Caco-2 (cell line): ENCODE measurements at regions not wholly inside any gene's neighbourhood (a gene's known extent, or its start where the extent isn't known, plus 50 kb on each side); places are given as distances from the start of the nearest gene placed in this dataset.
"Not testable (repeated sequence)": the region's sequence is repeated elsewhere in the genome, so short reads cannot be mapped to it uniquely, and the experiment has no call there.

Experiments
- BruUV-seq: library from RNA; stranded (reverse); fragments of 400-500 nt; replicated peaks from 2 replicates; lab custom pipeline; 2021; lab: Mats Ljungman, UMichigan
- CTCF ChIA-PET: fragments of 300-600 bp; sonication (Branson Sonifier 250); formaldehyde crosslinking; loops from one replicate; lab custom pipeline; 2022; ENCODE audit warnings: antibody characterized with exemption; lab: Charles Lee
- POLR2A ChIA-PET: fragments of 300-600 bp; sonication (Branson Sonifier 250); formaldehyde crosslinking; loops from one replicate; lab custom pipeline; 2022; ENCODE audit warnings: antibody characterized with exemption; lab: Charles Lee
- DNase-seq, 2 experiments: peaks; one replicate each; pipeline versions ENCODE4 v3.0.0 to v3.0.0-alpha.2; 2020 to 2022
- H3K27me3 ChIP-seq: replicated peaks from 2 replicates; pipeline ENCODE4 v1.6.0; 2011; ENCODE audit warnings: low read length; ENCODE audit not compliant: control insufficient read depth, insufficient read depth
- H3K36me3 ChIP-seq: 2 replicates; pipeline ENCODE4 v1.5.1; 2011; ENCODE audit warnings: low read length; ENCODE audit not compliant: control insufficient read depth, insufficient read depth
- H3K4me1 ChIP-seq: fragments of 250-450 bp; sonication (Bioruptor Pico); 2 replicates; pipeline ENCODE4 v1.5.1; 2020; ENCODE audit warnings: mild to moderate bottlenecking
- H3K4me3 ChIP-seq: 2 replicates; pipeline ENCODE4 v1.5.1; 2011; ENCODE audit warnings: low read depth, mild to moderate bottlenecking, control low read depth, low read length
- H3K9me3 ChIP-seq: fragments of 250-450 bp; sonication (Bioruptor Pico); 2 replicates; pipeline ENCODE4 v1.5.1; 2020; ENCODE audit warnings: mild to moderate bottlenecking, moderate library complexity
- H3K27ac Mint-ChIP-seq: one replicate; pipeline ENCODE4 v1.8.0; 2022; ENCODE audit warnings: mixed read lengths; ENCODE audit not compliant: unreplicated experiment
- H3K27me3 Mint-ChIP-seq: one replicate; pipeline ENCODE4 v1.8.0; 2022; ENCODE audit warnings: mixed read lengths; ENCODE audit not compliant: insufficient read depth, unreplicated experiment
- H3K36me3 Mint-ChIP-seq: one replicate; pipeline ENCODE4 v1.8.0; 2022; ENCODE audit warnings: mild to moderate bottlenecking, mixed read lengths; ENCODE audit not compliant: insufficient read depth, unreplicated experiment
- H3K4me1 Mint-ChIP-seq: one replicate; pipeline ENCODE4 v1.8.0; 2022; ENCODE audit warnings: low read depth, mixed read lengths; ENCODE audit not compliant: unreplicated experiment
- H3K4me3 Mint-ChIP-seq: one replicate; pipeline ENCODE4 v1.8.0; 2022; ENCODE audit warnings: mild to moderate bottlenecking, moderate library complexity, mixed read lengths; ENCODE audit not compliant: unreplicated experiment
- H3K9me3 Mint-ChIP-seq: one replicate; pipeline ENCODE4 v1.8.0; 2022; ENCODE audit warnings: mixed read lengths; ENCODE audit not compliant: unreplicated experiment
- intact Hi-C: fragments of 100-400 bp; cut with micrococcal nuclease; formaldehyde crosslinking; loops from one replicate; pipeline ENCODE4 v1.10.0; 2022; ENCODE audit not compliant: unreplicated experiment

DNA sequence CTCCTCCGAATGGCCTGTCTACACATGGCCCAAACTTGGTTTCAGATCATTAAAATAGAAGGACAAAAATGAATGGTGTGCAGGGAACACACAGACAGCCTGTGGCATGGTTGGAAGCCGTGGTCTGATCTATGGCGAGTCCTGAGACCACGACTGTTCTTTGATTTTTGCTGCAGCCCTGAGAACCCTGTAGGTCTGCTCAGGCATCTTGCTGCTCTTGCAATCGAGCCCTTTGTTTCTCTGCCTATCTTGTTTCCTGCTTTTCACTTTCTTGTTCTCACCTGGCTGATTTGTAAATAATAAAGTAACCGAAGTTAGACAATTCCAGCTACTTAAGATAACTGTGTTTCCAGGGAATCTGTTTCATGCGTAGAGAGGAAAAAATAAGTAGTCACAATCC is 54.1 kb upstream of the NBPF9 start:
- H3K36me3 ChIP-seq, H3K27ac Mint-ChIP-seq, H3K4me1 ChIP-seq, POLR2A ChIA-PET, H3K27me3 Mint-ChIP-seq, H3K4me1 Mint-ChIP-seq, H3K27me3 ChIP-seq, BruUV-seq, H3K9me3 ChIP-seq, DNase-seq, CTCF ChIA-PET, intact Hi-C loops, H3K9me3 Mint-ChIP-seq, H3K36me3 Mint-ChIP-seq, H3K4me3 Mint-ChIP-seq, H3K4me3 ChIP-seq: not testable (repeated sequence)

DNA sequence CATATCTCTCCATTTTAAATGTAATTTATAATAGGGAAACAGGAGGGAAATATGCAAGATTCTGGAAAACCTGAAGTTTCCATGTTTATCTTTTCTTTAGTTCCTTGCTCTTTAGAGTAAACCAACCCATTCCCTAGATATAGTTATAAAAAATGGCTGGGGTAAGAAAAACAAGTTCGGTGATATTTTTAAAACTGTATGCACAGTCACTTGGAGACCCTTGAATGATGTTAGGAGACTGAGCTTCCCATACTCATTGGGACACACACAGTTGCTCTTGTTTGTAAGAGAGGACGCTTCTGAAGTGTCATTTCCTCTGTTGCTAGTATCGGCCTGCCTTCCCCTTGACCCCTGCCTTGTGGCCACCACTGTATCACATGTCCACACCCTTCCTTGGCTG is 55.0 kb upstream of the NBPF9 start:
- H3K4me3 Mint-ChIP-seq, H3K27me3 ChIP-seq, H3K27me3 Mint-ChIP-seq, DNase-seq, H3K4me1 ChIP-seq, H3K9me3 Mint-ChIP-seq, CTCF ChIA-PET, H3K4me1 Mint-ChIP-seq, H3K36me3 Mint-ChIP-seq, H3K36me3 ChIP-seq, intact Hi-C loops, POLR2A ChIA-PET, H3K4me3 ChIP-seq, H3K9me3 ChIP-seq, H3K27ac Mint-ChIP-seq, BruUV-seq: not testable (repeated sequence)

DNA sequence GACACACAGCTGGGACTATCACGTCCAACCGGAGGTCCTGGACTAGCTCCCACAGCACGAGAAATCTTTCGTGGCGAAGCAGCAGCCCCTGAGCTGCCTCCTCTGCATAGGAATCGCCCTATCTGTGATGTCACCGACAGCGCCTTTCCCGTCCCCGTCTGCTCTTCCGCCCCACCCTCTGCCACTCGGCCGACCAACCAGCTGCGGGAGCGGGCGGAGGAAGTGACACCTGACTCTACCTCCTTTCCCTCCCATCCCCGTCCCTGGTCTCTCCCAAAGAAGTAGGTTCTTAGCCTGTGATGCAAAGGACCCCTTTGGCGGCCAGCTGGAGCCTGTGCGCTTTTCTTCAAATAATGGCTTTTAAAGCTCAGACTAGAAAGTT is 59.7 kb upstream of the NBPF9 start:
- H3K9me3 Mint-ChIP-seq, POLR2A ChIA-PET, H3K27me3 ChIP-seq, BruUV-seq, H3K36me3 ChIP-seq, intact Hi-C loops, H3K4me1 Mint-ChIP-seq, CTCF ChIA-PET, DNase-seq, H3K4me3 Mint-ChIP-seq, H3K4me1 ChIP-seq, H3K27me3 Mint-ChIP-seq, H3K27ac Mint-ChIP-seq, H3K36me3 Mint-ChIP-seq, H3K9me3 ChIP-seq, H3K4me3 ChIP-seq: not testable (repeated sequence)

DNA sequence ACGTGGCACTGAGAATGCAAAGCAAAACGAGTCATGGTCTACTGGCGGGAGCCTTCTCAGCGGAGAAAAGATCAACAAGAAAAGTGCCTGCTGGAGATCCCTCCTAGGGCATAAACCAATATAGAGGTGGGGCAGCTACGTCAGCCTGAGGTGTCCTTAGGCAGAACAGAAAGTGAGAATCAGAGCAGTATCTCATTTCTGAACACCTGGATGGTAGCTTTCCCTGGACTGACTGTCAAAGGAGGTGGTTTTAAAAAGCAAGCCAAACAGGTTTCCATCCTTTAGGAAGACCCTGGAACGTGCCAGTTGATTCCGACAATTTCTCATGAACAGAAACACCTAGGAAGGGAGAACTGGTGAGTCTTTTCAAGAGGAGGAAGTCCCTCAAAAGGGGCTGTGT is 71.4 kb upstream of the NBPF9 start:
- H3K4me3 ChIP-seq, H3K9me3 Mint-ChIP-seq, POLR2A ChIA-PET, H3K27me3 Mint-ChIP-seq, BruUV-seq, CTCF ChIA-PET, H3K27ac Mint-ChIP-seq, H3K9me3 ChIP-seq, H3K4me1 Mint-ChIP-seq, DNase-seq, H3K27me3 ChIP-seq, H3K4me3 Mint-ChIP-seq, intact Hi-C loops, H3K4me1 ChIP-seq, H3K36me3 Mint-ChIP-seq, H3K36me3 ChIP-seq: not testable (repeated sequence)

DNA sequence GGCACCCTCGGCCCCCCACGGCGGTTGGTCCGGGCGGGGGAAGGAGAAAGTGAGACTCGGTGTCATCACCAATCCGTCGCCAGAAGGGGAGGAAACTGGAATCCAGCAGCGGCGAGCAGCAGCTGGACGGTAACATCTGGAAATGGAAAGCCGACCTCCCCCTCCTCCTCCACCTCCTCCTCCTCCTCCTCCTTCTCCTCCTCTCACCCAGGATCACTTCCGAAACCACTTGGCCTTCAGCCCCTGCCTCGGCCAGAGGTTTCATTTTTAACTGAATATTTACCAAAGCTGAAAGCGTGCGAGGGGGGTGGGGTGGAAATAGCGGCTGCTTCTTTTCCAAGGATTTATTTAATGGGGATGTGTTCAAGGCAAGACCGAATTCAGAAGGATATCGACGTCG is 72.5 kb upstream of the NBPF9 start:
- CTCF ChIA-PET, H3K27me3 ChIP-seq, H3K9me3 Mint-ChIP-seq, H3K4me1 Mint-ChIP-seq, H3K9me3 ChIP-seq, H3K4me3 Mint-ChIP-seq, H3K36me3 Mint-ChIP-seq, H3K27ac Mint-ChIP-seq, BruUV-seq, H3K4me1 ChIP-seq, POLR2A ChIA-PET, H3K36me3 ChIP-seq, H3K27me3 Mint-ChIP-seq, intact Hi-C loops: not testable (repeated sequence)
- peak overlapping the region; percentile 22 for H3K4me3 ChIP-seq
- peak; percentile 9 to 29 for DNase-seq

DNA sequence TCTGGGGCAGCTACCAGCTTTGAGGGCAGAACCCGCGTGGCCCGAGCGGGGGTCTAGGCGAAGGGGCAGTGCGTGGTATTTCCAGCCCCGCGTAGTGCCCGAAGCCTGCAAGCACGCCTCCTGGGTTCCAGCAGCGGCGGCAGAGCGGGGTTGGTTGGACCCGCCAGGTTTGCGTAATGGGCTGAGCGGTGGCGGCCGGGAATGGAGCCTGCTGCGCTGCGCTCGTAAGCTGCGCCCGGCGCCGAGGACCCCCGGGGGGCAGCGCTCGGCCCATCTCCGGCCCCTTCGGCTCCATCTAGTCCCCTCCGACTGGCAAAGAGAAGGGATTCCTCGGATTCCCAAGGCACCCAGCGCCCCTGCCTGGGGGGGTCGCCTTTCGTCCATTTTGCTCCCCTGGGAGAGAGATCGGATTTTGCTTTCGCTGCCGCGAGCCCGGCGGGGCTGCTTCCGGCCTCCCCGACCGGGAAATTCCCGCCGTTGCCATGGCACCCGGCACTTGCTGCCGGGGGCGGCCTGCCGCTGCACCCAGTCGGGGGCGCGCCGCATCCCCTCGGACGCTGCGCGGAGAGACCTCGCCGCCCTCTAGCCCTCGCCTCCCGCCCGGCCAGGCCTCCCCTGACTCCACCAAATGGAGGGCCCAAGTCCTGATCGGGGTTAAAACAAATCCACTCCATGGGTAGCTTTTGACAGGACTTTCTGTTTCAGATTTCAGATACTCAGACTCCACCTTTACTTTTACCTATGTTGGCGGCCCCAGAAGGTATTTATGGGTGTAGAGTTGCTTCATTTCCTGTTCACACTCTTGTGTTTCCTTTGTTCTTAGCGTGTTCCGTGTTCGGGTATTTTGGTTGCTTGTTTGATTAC is 73.3 kb upstream of the NBPF9 start:
- H3K27me3 Mint-ChIP-seq, H3K27me3 ChIP-seq, H3K4me1 ChIP-seq, H3K9me3 ChIP-seq, H3K9me3 Mint-ChIP-seq, BruUV-seq, H3K27ac Mint-ChIP-seq, H3K4me1 Mint-ChIP-seq, H3K36me3 ChIP-seq, CTCF ChIA-PET, POLR2A ChIA-PET, H3K36me3 Mint-ChIP-seq, intact Hi-C loops: not testable (repeated sequence)
- peak; percentile 42 to 59 for DNase-seq
- peak overlapping the region; percentile 46 for H3K4me3 ChIP-seq
- peak overlapping the region; percentile 69 for H3K4me3 Mint-ChIP-seq

DNA sequence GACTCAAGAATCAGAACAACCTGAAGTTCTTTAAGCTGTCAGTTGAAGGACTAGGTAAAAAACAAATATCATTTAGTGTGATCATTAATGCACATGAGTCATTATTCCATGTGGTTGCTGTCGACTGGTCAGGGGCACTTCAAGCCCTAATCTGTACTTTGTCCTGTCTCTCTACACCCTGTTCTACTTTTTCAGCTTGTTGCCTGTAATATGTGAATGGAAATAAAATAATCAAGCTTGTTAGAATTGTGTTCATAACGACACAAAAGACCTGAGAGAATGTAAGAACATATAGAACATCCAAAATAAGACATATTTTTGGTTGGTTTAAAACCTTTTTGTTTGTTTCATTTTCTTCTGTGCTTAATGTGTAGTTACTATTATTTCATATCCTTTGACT is 87.4 kb upstream of the NBPF9 start:
- H3K9me3 ChIP-seq, H3K27me3 ChIP-seq, intact Hi-C loops, H3K36me3 ChIP-seq, H3K4me1 ChIP-seq, H3K4me1 Mint-ChIP-seq, BruUV-seq, H3K27ac Mint-ChIP-seq, CTCF ChIA-PET, H3K4me3 ChIP-seq, DNase-seq, H3K9me3 Mint-ChIP-seq, H3K27me3 Mint-ChIP-seq, H3K36me3 Mint-ChIP-seq, POLR2A ChIA-PET, H3K4me3 Mint-ChIP-seq: not testable (repeated sequence)
